GM12878 (cell line): ENCODE measurements at regions not wholly inside any gene's neighbourhood (a gene's known extent, or its start where the extent isn't known, plus 50 kb on each side); places are given as distances from the start of the nearest gene placed in this dataset.

ENCODE experiments used
- ATAC-seq: fragments of 200-7000 bp; cut with Tn5 transposase; 3 replicates; pipeline ENCODE4 v1.9.1; 2020; ENCODE audit warnings: mild to moderate bottlenecking, moderate library complexity
- BruUV-seq: library from RNA; stranded (reverse); fragments of 400-500 nt; replicated peaks from 2 replicates; lab custom pipeline; 2021; lab: Mats Ljungman, UMichigan
- CTCF ChIA-PET: fragments of 300-600 bp; sonication (Branson Sonifier 250); formaldehyde crosslinking; extraction: SDS; loops from one replicate; lab custom pipeline; 2021; ENCODE audit warnings: inconsistent platforms; lab: Yijun Ruan, JAX
- POLR2A ChIA-PET: fragments of 350-600 bp; formaldehyde crosslinking; extraction: SDS; loops from one replicate; lab custom pipeline; 2021; ENCODE audit warnings: inconsistent platforms; lab: Charles Lee
- RAD21 ChIA-PET: fragments of 300-600 bp; sonication (Branson Sonifier 250); formaldehyde crosslinking; loops from one replicate; lab custom pipeline; 2023; ENCODE audit warnings: antibody characterized with exemption; ENCODE audit not compliant: unreplicated experiment; lab: Charles Lee
- SMC1A ChIA-PET: fragments of 300-600 bp; sonication (Branson Sonifier 250); formaldehyde crosslinking; loops from one replicate; lab custom pipeline; 2023; ENCODE audit not compliant: unreplicated experiment, uncharacterized antibody; lab: Charles Lee
- DNase-seq: peaks from one replicate; pipeline ENCODE4 v3.0.0-alpha.2; 2011; ENCODE audit warnings: low read depth, low spot score
- FAIRE-seq: peaks from 3 replicates; lab custom pipeline; 2011; peaks lifted over from hg19 to GRCh38; lab: Jason Lieb, UNC
- H2AFZ ChIP-seq: 2 replicates; pipeline ENCODE4 v1.6.0; 2011; ENCODE audit warnings: low read depth, low read length, control low read depth; ENCODE audit not compliant: control insufficient read depth
- H3K27ac ChIP-seq: 2 replicates; pipeline ENCODE4 v1.5.1; 2011; ENCODE audit warnings: control low read depth; ENCODE audit not compliant: control insufficient read depth, insufficient read depth
- H3K27me3 ChIP-seq, 2 experiments: replicated peaks in 1 of 2; 2 replicates each; pipeline versions ENCODE4 v1.6.0 to v1.6.1; 2011; ENCODE audit warnings: low read length in 1 of 2; ENCODE audit not compliant: control insufficient read depth in 2 of 2, insufficient read depth in 2 of 2
- H3K36me3 ChIP-seq, 2 experiments: 2 replicates each; pipeline ENCODE4 v1.5.1; 2011; ENCODE audit warnings: low read length in 1 of 2; ENCODE audit not compliant: control insufficient read depth in 2 of 2, insufficient read depth in 2 of 2
- H3K4me1 ChIP-seq: 2 replicates; pipeline ENCODE4 v1.6.1; 2011; ENCODE audit warnings: mild to moderate bottlenecking, low read length, moderate library complexity, mixed read lengths; ENCODE audit not compliant: control insufficient read depth, insufficient read depth
- H3K4me2 ChIP-seq: 2 replicates; pipeline ENCODE4 v1.6.0; 2011; ENCODE audit warnings: control low read depth; ENCODE audit not compliant: control insufficient read depth, insufficient read depth
- H3K4me3 ChIP-seq: fragments of 200-600 bp; sonication (generic); 2 replicates; pipeline ENCODE4 v1.5.1; 2016
- H3K79me2 ChIP-seq: 2 replicates; pipeline ENCODE4 v1.6.0; 2011; ENCODE audit warnings: low read length; ENCODE audit not compliant: control insufficient read depth, insufficient read depth
- H3K9ac ChIP-seq: 2 replicates; pipeline ENCODE4 v1.8.0; 2011; ENCODE audit warnings: low read length, control low read depth, mixed read lengths; ENCODE audit not compliant: control insufficient read depth, insufficient read depth
- H3K9me3 ChIP-seq: replicated peaks from 3 replicates; pipeline ENCODE4 v1.5.1; 2011; ENCODE audit warnings: mild to moderate bottlenecking, low read length; ENCODE audit not compliant: control insufficient read depth, insufficient read depth
- H4K20me1 ChIP-seq: 2 replicates; pipeline ENCODE4 v1.6.0; 2011; ENCODE audit not compliant: control insufficient read depth, insufficient read depth
- CHD4 ChIP-seq: fragments of 200-600 bp; sonication (generic); IDR thresholded peaks from 2 replicates; pipeline ENCODE4 v1.6.1; 2016; ENCODE audit warnings: mild to moderate bottlenecking
- IKZF1 ChIP-seq: fragments of 450-650 bp; conservative IDR thresholded peaks from 2 replicates; pipeline ENCODE4 v1.6.1; 2017; ENCODE audit warnings: antibody characterized with exemption, mild to moderate bottlenecking
- IRF4 ChIP-seq: IDR thresholded peaks from 2 replicates; pipeline ENCODE4 v1.6.1; 2011; ENCODE audit warnings: low read depth, low read length
- KDM1A ChIP-seq: fragments of 200-600 bp; sonication (generic); IDR thresholded peaks from 2 replicates; pipeline ENCODE4 v1.6.1; 2016; ENCODE audit warnings: borderline replicate concordance
- MTA2 ChIP-seq: fragments of 450-650 bp; IDR thresholded peaks from 2 replicates; pipeline ENCODE4 v1.6.1; 2016; ENCODE audit warnings: low read depth, mild to moderate bottlenecking, moderate library complexity
- NR2C1 ChIP-seq: fragments of 450-650 bp; IDR thresholded peaks from 2 replicates; pipeline ENCODE4 v1.6.1; 2017; ENCODE audit warnings: antibody characterized with exemption, mild to moderate bottlenecking, moderate library complexity
- NRF1 ChIP-seq: conservative IDR thresholded peaks from 2 replicates; pipeline ENCODE4 v1.6.1; 2011; ENCODE audit warnings: mild to moderate bottlenecking, low read depth, low read length, improper control_type of control experiment
- PAX8 ChIP-seq: fragments of 450-650 bp; IDR thresholded peaks from 2 replicates; pipeline ENCODE4 v1.6.1; 2017; ENCODE audit warnings: mild to moderate bottlenecking, moderate library complexity
- POLR2AphosphoS5 ChIP-seq: IDR thresholded peaks from 2 replicates; pipeline ENCODE4 v1.6.1; 2011; ENCODE audit warnings: mild to moderate bottlenecking, low read length, inconsistent platforms
- POU2F2 ChIP-seq: IDR thresholded peaks from 3 replicates; pipeline ENCODE4 v1.6.1; 2011; ENCODE audit warnings: low read depth, mild to moderate bottlenecking, low read length, borderline replicate concordance
- RAD51 ChIP-seq: fragments of 450-650 bp; IDR thresholded peaks from 2 replicates; pipeline ENCODE4 v1.6.1; 2016; ENCODE audit warnings: moderate library complexity, mild to moderate bottlenecking, inconsistent platforms
- RUNX3 ChIP-seq: IDR thresholded peaks from 2 replicates; pipeline ENCODE4 v1.6.1; 2012; ENCODE audit warnings: low read length, inconsistent platforms
- SIN3A ChIP-seq: IDR thresholded peaks from 2 replicates; pipeline ENCODE4 v1.6.1; 2012; ENCODE audit warnings: low read depth, low read length, improper control_type of control experiment
- SRF ChIP-seq, 2 experiments: IDR thresholded peaks; 2 replicates each; pipeline ENCODE4 v1.6.1; 2011; ENCODE audit warnings: low read depth in 2 of 2, low read length in 2 of 2, mild to moderate bottlenecking in 1 of 2, moderate library complexity in 1 of 2
- SUPT20H ChIP-seq: IDR thresholded peaks from 2 replicates; pipeline ENCODE4 v1.6.1; 2011; ENCODE audit warnings: low read depth, mild to moderate bottlenecking, low read length, moderate library complexity, borderline replicate concordance; ENCODE audit not compliant: control insufficient read depth
- YY1 ChIP-seq: IDR thresholded peaks from 2 replicates; pipeline ENCODE4 v1.6.1; 2011; ENCODE audit warnings: low read depth, mild to moderate bottlenecking, low read length
- ZBED1 ChIP-seq: IDR thresholded peaks from 2 replicates; pipeline ENCODE4 v1.6.1; 2016; ENCODE audit warnings: borderline replicate concordance
- ZSCAN29 ChIP-seq: fragments of 450-650 bp; IDR thresholded peaks from 2 replicates; pipeline ENCODE4 v1.6.1; 2017; ENCODE audit warnings: mild to moderate bottlenecking, moderate library complexity
- WGBS: methylation state at CpG from one replicate; pipeline ENCODE4 v1.1.6; 2016; ENCODE audit warnings: low lambda C conversion rate; ENCODE audit not compliant: insufficient replicate concordance, insufficient coverage; ENCODE audit errors: missing lambda C conversion rate; 5-methylcytosine and 5-hydroxymethylcytosine counted together
- in situ Hi-C: fragments of 300-500 bp; cut with MboI; formaldehyde crosslinking; loops from 9 replicates; pipeline ENCODE4 v1.14.3; 2018; ENCODE audit warnings: mixed read lengths
- intact Hi-C: fragments of 100-400 bp; cut with micrococcal nuclease; formaldehyde crosslinking; loops from one replicate; pipeline ENCODE4 v1.14.2; 2022; ENCODE audit not compliant: unreplicated experiment
- TF ChIP-seq, protein P1 (sequence below): IDR thresholded peaks from 2 replicates; pipeline ENCODE4 v1.6.1; 2011; ENCODE audit warnings: borderline replicate concordance, low read depth, mild to moderate bottlenecking, moderate library complexity, mixed read lengths, low read length; ENCODE audit not compliant: insufficient read depth; ENCODE audit errors: extremely low read length
- TF ChIP-seq, protein P2 (sequence below): IDR thresholded peaks from 2 replicates; pipeline ENCODE4 v1.6.1; 2011; ENCODE audit warnings: borderline replicate concordance, low read depth, mild to moderate bottlenecking, moderate library complexity, low read length; ENCODE audit not compliant: insufficient read depth, poor library complexity, severe bottlenecking

DNA sequence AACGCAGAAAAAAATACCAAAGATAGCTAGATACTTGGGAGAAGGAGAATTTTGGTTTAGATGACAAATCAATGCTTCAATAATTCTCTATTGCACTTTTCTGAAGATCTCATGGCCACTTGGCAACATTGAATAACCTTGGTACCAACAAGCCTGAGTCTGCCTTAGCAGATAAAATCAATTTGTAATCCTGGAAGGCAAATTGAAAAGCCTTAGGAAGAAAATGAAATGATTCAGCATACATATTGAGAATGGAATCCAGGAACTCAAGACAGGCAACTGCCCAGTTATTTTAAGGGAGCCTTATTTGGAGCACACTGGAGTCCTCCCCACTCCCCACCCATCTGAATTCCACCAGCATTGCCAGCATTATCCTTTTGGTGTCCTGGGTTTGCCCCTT lies 109.3 kb upstream of the SOX9 start:
- POLR2A ChIA-PET, result no interaction called here
- ATAC-seq, result no peak
- no peak for DNase-seq
- Histone ChIP-seq H3K36me3 (no peaks in the 10 kb centered on the region), H3K27ac (no peak overlapping the region), H3K4me3 (no peak overlapping the region), H3K27me3 (no peaks in the 10 kb centered on the region), H2AFZ (no peak overlapping the region), H3K79me2 (no peaks in the 10 kb centered on the region), H3K4me1 (no peaks in the 10 kb centered on the region), H4K20me1 (no peaks in the 10 kb centered on the region), H3K9me3 (peaks cover 5% of the 10 kb centered on the region), H3K9ac (no peak overlapping the region), H3K4me2 (no peak overlapping the region)
- SMC1A ChIA-PET, result interaction anchor here (1.0 to 2.5 kb wide), 2 partner anchors 11 to 22 kb away, joined by 3 to 12 read pairs; no protein-coding TSS in a partner anchor
- RAD21 ChIA-PET, result interaction anchor here (0.9 kb wide), 1 partner anchor 13 kb away, joined by 3 read pairs; no protein-coding TSS in a partner anchor
- no peak for FAIRE-seq
- in situ Hi-C loops (no loop called here), intact Hi-C loops (no loop called here)
- TF ChIP-seq PAX8 (no peak), ZSCAN29 (no peak), RAD51 (no peak), MTA2 (no peak), SIN3A (no peak), IKZF1 (no peak), POU2F2 (no peak), SRF (IDR thresholded peaks at IDR 0.05; ENCODE audit: low read depth in 2 of 2, low read length in 2 of 2) (no peak), YY1 (no peak), SUPT20H (no peak), ZBED1 (no peak), NR2C1 (no peak), NRF1 (no peak), CHD4 (no peak), IRF4 (no peak), RUNX3 (no peak), POLR2AphosphoS5 (no peak), KDM1A (no peak)
- TF ChIP-seq, protein P1, sequence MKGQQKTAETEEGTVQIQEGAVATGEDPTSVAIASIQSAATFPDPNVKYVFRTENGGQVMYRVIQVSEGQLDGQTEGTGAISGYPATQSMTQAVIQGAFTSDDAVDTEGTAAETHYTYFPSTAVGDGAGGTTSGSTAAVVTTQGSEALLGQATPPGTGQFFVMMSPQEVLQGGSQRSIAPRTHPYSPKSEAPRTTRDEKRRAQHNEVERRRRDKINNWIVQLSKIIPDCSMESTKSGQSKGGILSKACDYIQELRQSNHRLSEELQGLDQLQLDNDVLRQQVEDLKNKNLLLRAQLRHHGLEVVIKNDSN, result no peak
- TF ChIP-seq, protein P2, sequence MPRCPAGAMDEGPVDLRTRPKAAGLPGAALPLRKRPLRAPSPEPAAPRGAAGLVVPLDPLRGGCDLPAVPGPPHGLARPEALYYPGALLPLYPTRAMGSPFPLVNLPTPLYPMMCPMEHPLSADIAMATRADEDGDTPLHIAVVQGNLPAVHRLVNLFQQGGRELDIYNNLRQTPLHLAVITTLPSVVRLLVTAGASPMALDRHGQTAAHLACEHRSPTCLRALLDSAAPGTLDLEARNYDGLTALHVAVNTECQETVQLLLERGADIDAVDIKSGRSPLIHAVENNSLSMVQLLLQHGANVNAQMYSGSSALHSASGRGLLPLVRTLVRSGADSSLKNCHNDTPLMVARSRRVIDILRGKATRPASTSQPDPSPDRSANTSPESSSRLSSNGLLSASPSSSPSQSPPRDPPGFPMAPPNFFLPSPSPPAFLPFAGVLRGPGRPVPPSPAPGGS, result no peak
- no TSS peak for BruUV-seq
- 70% methylated on average over 1 of the region's 1 CpG for WGBS
- CTCF ChIA-PET, result interaction anchor here (1.4 kb wide), 1 partner anchor 15 kb away, joined by 3 read pairs; no protein-coding TSS in a partner anchor
